ENCODE measurements at regions not wholly inside any gene's neighbourhood (a gene's known extent, or its start where the extent isn't known, plus 50 kb on each side); places are given as distances from the start of the nearest gene placed in this dataset.
"Not testable (repeated sequence)": the region's sequence is repeated elsewhere in the genome, so short reads cannot be mapped to it uniquely, and the experiment has no call there.

DNA sequence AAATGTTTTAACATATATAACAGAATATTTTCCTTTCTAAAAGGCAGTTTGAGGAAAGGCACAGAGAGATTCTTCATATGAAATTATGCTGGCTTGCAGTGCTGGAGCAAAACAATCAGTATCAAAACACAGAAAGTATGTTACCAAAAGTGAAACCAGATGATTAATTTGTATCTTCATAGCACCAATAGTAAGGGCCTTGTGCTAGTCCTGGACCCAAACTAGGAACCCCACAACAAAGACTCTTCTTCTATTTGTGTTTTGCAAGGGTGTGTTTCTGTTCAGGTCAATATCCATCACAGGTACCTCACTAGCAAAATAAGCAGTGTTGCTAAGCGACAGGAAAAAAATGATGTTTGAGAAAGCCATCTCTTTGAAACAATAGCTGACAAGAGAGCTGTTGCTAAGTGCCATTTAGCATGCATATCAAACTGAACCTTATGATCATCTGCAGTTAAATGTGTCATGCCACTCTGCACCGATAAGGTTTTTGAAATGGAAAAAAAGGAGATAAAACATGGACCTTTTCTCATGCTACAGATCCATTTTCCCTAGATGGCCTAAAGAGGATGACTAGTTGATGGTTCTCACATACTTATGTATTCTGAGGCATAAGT lies 196.2 kb upstream of the ALG10 start:
- no peak for DNase-seq (ENCODE audit: low spot score)

DNA sequence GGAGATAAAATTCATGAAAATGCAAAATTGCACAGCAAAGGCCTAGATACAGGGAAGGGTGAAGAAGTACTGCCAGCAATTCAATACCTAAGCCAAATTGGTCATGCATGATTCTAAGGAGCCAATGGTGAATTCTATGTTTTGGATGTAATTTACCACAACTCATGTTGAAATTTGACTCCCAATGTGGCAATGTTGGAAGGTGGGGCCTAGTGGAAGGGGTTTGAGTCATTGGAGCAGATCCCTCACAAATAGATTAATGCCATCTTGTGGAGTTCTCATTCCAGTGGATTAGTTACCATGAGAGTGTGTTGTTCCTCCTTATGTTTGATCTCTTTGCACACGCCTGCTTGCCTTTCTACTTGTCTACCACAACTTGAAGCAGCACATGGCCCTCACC lies 194.0 kb upstream of the ALG10 start:
- peak; percentile 12 for DNase-seq (ENCODE audit: low spot score)

DNA sequence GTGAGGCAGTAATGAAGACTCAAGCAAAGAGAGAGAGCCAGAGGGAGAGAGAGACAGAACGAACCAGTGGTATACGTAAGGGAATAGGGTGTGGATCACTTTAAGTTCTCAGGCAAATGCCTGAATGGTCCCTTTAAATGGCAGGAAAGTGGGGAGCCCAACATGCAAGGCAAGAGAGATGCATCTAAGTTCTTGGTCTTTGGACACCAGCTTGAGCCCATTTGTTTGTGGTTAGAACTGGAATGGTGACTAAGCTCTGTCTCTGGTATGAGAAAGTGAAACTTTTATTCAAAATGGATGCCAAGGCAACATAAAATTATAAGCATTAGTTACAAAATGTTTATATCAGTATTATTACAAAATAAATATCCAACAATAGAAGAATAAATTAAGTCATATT lies 192.2 kb upstream of the ALG10 start:
- no peak for DNase-seq (ENCODE audit: low spot score)

DNA sequence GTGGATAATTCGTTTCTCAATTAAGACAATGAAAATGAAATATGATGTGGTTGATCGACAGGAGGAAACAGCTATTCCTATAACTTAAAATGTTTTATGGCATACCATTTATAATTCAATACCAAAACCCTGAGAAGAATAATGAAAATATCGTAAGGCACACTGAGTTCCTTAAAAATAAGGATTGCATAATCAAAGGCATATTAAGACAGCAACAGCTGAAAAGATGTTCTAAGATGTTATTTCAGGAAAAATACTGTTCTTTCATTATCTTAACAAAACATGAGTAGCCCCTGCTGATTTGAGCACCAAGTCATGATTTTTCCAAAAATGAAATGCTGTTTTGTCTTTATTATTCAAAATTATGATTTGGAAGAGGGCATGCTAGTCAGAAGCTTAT lies 189.4 kb upstream of the ALG10 start:
- no peak for DNase-seq (ENCODE audit: low spot score)

DNA sequence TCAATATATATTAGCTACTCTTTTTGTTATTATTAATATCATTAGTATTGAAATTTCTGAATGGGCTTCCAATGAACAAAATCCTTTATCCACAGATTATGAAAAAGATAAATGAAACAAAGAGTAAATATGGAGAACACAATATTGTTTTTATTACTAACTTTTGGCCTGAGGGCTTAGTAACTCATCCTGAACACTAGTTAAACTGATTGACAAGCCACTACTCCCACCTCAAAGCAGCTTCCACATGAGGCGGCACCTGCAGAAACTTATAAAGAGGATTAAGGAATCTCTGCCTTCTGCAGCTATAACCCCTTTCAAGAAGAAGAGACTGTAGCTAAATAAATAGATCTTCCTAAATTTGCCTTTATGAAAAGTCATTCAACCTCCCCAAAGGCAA lies 187.6 kb upstream of the ALG10 start:
- no peak for DNase-seq (ENCODE audit: low spot score)

DNA sequence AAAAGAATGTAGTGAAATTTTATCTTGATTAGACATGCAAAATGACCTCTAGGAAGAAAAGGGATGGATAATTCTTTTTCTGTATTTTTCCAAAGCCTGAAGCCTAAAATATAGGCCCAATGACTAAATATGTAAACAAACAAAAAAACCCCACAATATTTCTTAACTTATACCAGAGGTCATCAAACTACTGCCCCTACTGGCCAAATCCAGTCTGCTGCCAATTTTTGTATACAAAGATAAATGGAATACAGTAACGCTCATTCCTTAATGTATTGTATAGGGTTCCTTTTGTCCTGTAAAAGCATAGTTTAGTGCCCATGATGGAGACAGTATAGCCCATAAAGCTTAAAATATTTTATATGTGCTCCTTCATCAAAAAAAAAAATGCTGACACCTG lies 145.7 kb upstream of the ALG10 start:
- peak; percentile 19 for DNase-seq (ENCODE audit: low spot score)

DNA sequence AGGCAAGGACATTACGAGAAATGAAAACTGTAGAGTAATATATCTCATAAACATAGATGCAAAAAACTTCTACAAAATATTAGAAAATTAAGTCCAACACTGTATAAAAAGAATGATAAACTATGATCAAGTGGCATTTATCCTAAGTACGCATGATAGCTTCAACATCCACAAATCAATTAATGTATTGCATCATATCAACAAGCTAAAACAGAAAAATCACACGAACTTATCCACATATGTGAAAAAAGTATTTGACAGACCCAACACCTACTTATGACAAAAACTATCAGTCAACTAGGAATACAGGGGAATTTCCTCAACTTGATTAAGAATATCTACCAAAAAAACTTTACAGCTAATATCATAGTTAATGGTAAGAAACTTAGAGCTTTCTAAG lies 129.9 kb upstream of the ALG10 start:
- no peak for DNase-seq (ENCODE audit: low spot score)

DNA sequence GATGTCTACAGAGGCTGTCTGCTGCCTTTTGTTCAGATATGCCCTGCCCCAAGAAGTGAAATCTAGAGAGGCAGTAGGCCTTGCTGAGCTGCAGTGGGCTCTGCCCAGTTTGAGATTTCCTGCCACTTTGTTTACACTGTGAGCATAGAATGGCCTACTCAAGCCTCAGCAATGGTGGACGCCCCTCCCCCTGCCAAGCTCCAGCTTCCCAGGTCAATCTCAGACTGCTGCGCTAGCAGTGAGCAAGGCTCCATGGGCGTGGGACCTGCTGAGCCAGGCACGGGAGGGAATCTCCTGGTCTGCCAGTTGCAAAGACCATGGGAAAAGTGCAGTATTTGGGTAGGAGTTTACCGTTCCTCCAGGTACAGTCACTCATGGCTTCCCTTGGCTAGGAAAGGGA lies 101.8 kb upstream of the ALG10 start:
- not testable (repeated sequence) for DNase-seq (ENCODE audit: low spot score)

DNA sequence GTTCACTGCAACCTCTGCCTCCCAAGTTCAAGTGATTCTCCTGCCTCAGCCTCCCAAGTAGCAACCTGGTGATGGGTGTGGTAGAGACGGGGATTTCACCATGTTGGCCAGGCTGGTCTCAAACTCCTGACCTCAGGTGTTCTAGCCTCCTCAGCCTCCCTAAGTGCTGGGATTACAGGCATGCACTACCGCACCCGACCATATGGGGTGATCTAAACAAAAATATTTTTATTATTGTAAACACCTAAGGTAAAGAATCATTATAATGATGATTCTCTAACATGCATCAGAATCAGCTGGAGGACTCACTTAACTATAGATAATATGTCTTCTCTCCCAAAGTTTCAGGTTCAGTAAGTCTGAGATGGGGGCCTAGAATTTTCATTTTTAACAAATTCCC lies 96.2 kb upstream of the ALG10 start:
- DNase-seq (ENCODE audit: low spot score), result no peak

DNA sequence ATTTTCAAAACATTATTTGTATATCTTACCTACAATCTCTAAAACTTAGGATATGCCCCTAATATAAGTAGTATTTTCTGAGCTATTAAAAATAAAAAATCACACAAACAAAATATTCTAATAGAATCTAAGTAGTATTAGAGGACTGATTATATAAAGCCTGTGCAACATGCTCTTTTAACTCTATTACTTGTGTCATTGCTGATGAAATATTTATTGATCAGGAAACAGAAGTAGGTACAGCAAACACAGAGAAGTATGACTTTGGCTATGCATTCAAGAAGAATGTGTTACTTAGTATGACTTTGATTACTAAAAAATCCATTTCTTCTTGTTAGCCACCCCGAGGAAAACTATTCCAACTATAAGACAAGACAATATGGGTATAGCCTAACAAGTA lies 84.6 kb upstream of the ALG10 start:
- DNase-seq (ENCODE audit: low spot score), result not testable (repeated sequence)

DNA sequence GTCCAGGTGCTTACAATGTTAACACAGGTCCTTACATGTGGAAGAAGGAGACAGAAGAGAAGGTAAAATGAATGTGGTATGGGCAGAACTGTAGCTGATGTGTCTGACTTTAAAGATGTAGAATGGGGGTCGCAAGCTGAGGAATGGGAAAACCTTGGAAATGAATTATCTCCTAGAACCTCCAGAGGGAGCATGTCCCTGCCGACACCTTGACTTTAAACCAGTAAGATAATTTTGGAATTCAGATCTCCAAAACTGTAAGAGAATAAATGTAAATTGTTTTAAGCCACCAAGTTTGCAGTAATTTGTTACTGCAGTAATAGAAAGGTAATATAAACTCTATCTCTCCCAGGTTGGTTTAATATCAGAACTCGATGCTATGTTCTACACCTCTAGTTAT lies 80.1 kb upstream of the ALG10 start:
- DNase-seq (ENCODE audit: low spot score), result no peak

DNA sequence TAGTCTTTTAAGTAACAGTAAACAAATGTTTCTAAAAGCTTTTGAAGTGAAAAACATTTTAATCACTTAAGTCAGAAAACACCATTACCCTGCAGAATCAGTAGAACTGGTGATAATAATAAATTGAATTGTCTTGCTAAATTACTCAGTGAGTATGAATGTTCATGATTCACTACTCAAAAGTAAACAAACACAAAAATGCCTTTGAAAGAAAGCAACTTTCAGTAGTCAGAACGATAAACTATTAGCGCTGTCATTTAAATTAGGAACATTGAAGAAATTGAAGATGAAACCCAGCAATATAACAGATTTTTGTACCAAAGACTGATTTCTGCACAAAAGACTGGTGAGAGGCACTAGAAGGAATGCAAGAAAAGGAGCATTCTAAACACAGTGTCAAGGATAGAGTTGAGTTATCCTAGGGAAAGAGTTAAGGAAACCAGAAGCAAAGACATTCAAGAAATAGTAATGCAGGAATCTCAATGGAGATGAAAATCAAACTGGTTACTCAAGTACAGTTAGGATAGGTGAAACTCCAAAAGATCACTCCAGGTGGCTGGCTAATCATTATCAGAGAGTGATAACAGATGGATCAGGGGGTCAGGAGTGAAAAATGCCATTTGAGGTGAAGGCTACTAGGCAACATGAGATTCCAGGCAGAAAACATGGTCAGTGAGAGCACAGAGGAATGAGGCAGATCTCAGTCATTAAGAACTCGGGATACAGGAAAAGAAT lies 77.4 kb upstream of the ALG10 start:
- DNase-seq (ENCODE audit: low spot score), result no peak

DNA sequence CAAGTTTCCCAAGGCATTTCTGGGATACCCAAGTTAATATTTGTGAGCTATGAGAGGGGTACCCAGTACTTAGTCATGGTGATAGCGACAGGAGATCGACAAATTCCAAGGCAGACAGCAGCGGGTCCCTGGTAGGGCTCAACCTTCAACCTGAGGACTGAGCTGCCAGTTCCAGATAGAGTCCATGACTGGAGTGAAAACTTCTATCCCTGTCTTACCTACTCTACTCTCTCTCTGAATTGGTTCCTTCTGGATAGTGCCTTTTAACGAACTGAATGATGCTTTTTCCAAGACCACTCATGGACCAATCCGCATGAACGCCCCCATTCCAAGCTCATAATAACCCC lies 76.9 kb upstream of the ALG10 start:
- no peak for DNase-seq (ENCODE audit: low spot score)

DNA sequence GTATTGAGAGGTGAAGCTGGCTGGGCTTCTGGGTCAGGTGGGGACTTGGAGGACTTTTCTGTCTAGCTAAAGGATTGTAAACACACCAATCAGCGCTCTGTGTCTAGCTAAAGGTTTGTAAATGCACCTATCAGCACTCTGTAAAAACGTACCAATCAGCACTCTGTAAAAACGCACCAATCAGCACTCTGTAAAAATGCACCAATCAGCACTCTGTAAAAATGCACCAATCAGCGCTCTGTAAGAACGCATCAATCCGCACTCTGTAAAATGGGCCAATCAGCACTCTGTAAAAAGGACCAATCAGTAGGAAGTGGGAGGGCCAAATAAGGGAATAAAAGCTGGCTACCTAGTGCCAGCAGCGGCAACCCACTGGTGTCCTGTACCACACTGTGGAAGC lies 56.1 kb upstream of the ALG10 start:
- DNase-seq (ENCODE audit: low spot score), result not testable (repeated sequence)

DNA sequence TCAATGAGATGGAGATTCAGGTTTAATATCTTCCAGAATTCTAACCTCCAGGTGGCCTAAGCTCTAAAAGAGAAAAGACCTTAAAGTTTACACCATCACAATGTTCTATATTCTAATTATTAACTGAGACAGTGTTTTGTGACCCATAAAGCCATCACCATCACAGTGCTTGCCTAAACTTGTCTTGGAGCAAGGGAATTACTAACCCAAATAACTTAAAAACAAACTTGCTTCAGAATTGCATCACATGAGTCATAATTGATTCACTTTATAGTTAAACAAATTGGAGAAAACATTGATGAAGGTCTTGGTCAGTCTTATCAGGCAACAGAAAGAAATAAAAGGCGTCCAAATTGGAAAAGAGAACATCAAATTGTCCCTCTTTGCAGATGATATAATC lies 54.5 kb upstream of the ALG10 start:
- DNase-seq (ENCODE audit: low spot score), result no peak
